HepG2 (cell line): ENCODE measurements at regions not wholly inside any gene's neighbourhood (a gene's known extent, or its start where the extent isn't known, plus 50 kb on each side); places are given as distances from the start of the nearest gene placed in this dataset.

Experiments used
- ATAC-seq: fragments of 200-7000 bp; cut with Tn5 transposase; 3 replicates; pipeline ENCODE4 v1.9.1; 2020; ENCODE audit warnings: mild to moderate bottlenecking, moderate library complexity
- BruUV-seq: library from RNA; stranded (reverse); fragments of 400-500 nt; replicated peaks from 2 replicates; lab custom pipeline; 2021; lab: Mats Ljungman, UMichigan
- CTCF ChIA-PET: fragments of 300-600 bp; formaldehyde crosslinking; extraction: SDS; loops from one replicate; lab custom pipeline; 2021; ENCODE audit warnings: low total read pairs, inconsistent platforms, low intra/inter-chr PET ratio; lab: Yijun Ruan, JAX
- POLR2A ChIA-PET: fragments of 350-600 bp; sonication (Branson Sonifier 250); formaldehyde crosslinking; loops from one replicate; lab custom pipeline; 2020; ENCODE audit warnings: antibody characterized with exemption, inconsistent platforms; lab: Yijun Ruan, JAX
- DNase-seq: peaks from one replicate; pipeline ENCODE4 v3.0.0-alpha.2; 2015; ENCODE audit warnings: low spot score
- FAIRE-seq: peaks from 3 replicates; lab custom pipeline; 2011; peaks lifted over from hg19 to GRCh38; lab: Jason Lieb, UNC
- H2AFZ ChIP-seq: one replicate; pipeline ENCODE4 v1.6.1; 2011; ENCODE audit warnings: low read length, inconsistent platforms
- H3K27ac ChIP-seq: fragments of 300-600 bp; 3 replicates; pipeline ENCODE4 v1.8.0; 2011; ENCODE audit warnings: mixed run types, mild to moderate bottlenecking, mixed read lengths, low read length, inconsistent platforms; ENCODE audit not compliant: insufficient read depth; ENCODE audit errors: extremely low read length
- H3K27me3 ChIP-seq, 2 experiments: fragments of 200-600 bp in 1 of 2; 2 replicates in 1 of 2; 3 replicates in 1 of 2; pipeline versions ENCODE4 v1.6.0 to v1.8.0; 2011; ENCODE audit warnings: low read length in 2 of 2, mild to moderate bottlenecking in 2 of 2, moderate library complexity in 2 of 2, inconsistent platforms in 1 of 2; ENCODE audit not compliant: insufficient read depth in 2 of 2, control insufficient read depth in 1 of 2
- H3K36me3 ChIP-seq, 2 experiments: fragments of 200-600 bp in 1 of 2; replicated peaks in 1 of 2; 2 replicates in 1 of 2; 3 replicates in 1 of 2; pipeline versions ENCODE4 v1.5.1 to v1.8.0; 2011; ENCODE audit warnings: low read length in 2 of 2, inconsistent platforms in 1 of 2; ENCODE audit not compliant: insufficient read depth in 2 of 2, control insufficient read depth in 1 of 2
- H3K4me1 ChIP-seq: 2 replicates; pipeline ENCODE4 v1.5.1; 2012; ENCODE audit warnings: low read length, inconsistent platforms; ENCODE audit not compliant: insufficient read depth
- H3K4me2 ChIP-seq: 2 replicates; pipeline ENCODE4 v1.6.0; 2011; ENCODE audit warnings: low read depth, low read length, inconsistent platforms
- H3K4me3 ChIP-seq, 3 experiments: fragments of 200-600 bp in 1 of 3; sonication (generic), shearing (Covaris generic) in 1 of 3; replicated peaks in 1 of 3; 2 replicates each; pipeline ENCODE4 v1.5.1; 2011 to 2016; ENCODE audit warnings: low read length in 3 of 3, inconsistent platforms in 2 of 3, low read depth in 2 of 3, mild to moderate bottlenecking in 2 of 3, control low read depth in 1 of 3, mixed read lengths in 1 of 3; ENCODE audit not compliant: insufficient read depth in 1 of 3
- H3K79me2 ChIP-seq: one replicate; pipeline ENCODE4 v1.6.1; 2011; ENCODE audit warnings: low read length, inconsistent platforms; ENCODE audit not compliant: insufficient read depth
- H3K9ac ChIP-seq: 2 replicates; pipeline ENCODE4 v1.6.0; 2011; ENCODE audit warnings: mild to moderate bottlenecking, low read depth, low read length, inconsistent platforms; ENCODE audit not compliant: insufficient read depth
- H3K9me3 ChIP-seq: 2 replicates; pipeline ENCODE4 v1.5.1; 2012; ENCODE audit warnings: mild to moderate bottlenecking, low read length
- H4K20me1 ChIP-seq: 2 replicates; pipeline ENCODE4 v1.6.0; 2011; ENCODE audit warnings: inconsistent platforms, mild to moderate bottlenecking, low read length, moderate library complexity; ENCODE audit not compliant: insufficient read depth
- ZNF318 ChIP-seq: sonication (generic); formaldehyde crosslinking; IDR thresholded peaks from 2 replicates; pipeline ENCODE4 v1.4.0; 2020; ENCODE audit warnings: mild to moderate bottlenecking, missing genetic modification reagents
- WGBS: methylation state at CpG from one replicate; pipeline ENCODE4 v1.1.6; 2017; ENCODE audit warnings: low lambda C conversion rate; 5-methylcytosine and 5-hydroxymethylcytosine counted together
- in situ Hi-C: cut with HindIII; loops from 2 replicates; pipeline ENCODE4 v1.10.0; 2017; ENCODE audit warnings: low pct_unique_long_range_greater_than_20kb; ENCODE audit not compliant: extremely low pct_ligation_motif_present
- intact Hi-C: fragments of 100-400 bp; cut with micrococcal nuclease; formaldehyde crosslinking; loops from one replicate; pipeline ENCODE4 v1.10.0; 2022; ENCODE audit not compliant: unreplicated experiment

GRCh38 chr3:96175500-96175899 lies 638.9 kb upstream of the EPHA6 start:
- intact Hi-C loops = no loop called here
- Histone ChIP-seq H3K4me3 (no peak overlapping the region), H2AFZ (no peak overlapping the region), H3K36me3 (no peaks in the 10 kb centered on the region), H3K4me2 (no peak overlapping the region), H3K27me3 (no peaks in the 10 kb centered on the region), H3K9ac (no peak overlapping the region), H3K79me2 (no peaks in the 10 kb centered on the region), H4K20me1 (no peaks in the 10 kb centered on the region), H3K27ac (no peak overlapping the region), H3K4me1 (no peaks in the 10 kb centered on the region), H3K9me3 (peaks cover 11% of the 10 kb centered on the region; the same call in 1 of the 2 replicates)
- ChIA-PET POLR2A (no interaction called here), CTCF (no interaction called here)
- in situ Hi-C loops = no loop called here
- no peak for ATAC-seq
- 23% methylated on average over 5 of the region's 6 CpGs for WGBS
- DNase-seq = no peak
- no peak for FAIRE-seq
- TF ChIP-seq ZNF318 (CRISPR knock-in tag) = no peak
- no TSS peak for BruUV-seq
